Muscle of leg (tissue), 3 donors: ENCODE measurements at regions not wholly inside any gene's neighbourhood (a gene's known extent, or its start where the extent isn't known, plus 50 kb on each side); places are given as distances from the start of the nearest gene placed in this dataset.

ENCODE experiments used
- DNase-seq: peaks from one replicate; pipeline ENCODE4 v3.0.0; 2013
- H3K27ac ChIP-seq: one replicate; pipeline ENCODE4 v1.5.1; 2013; ENCODE audit warnings: mild to moderate bottlenecking, low read length, control low read depth
- H3K27me3 ChIP-seq: one replicate; pipeline ENCODE4 v1.6.1; 2013; ENCODE audit warnings: low read length; ENCODE audit not compliant: control insufficient read depth, insufficient read depth
- H3K36me3 ChIP-seq: one replicate; pipeline ENCODE4 v1.6.1; 2013; ENCODE audit warnings: low read length; ENCODE audit not compliant: control insufficient read depth, insufficient read depth
- H3K4me1 ChIP-seq: one replicate; pipeline ENCODE4 v1.6.1; 2013; ENCODE audit warnings: low read length; ENCODE audit not compliant: control insufficient read depth, insufficient read depth
- H3K4me3 ChIP-seq: one replicate; pipeline ENCODE4 v1.5.1; 2013; ENCODE audit warnings: low read length, control low read depth
- H3K9me3 ChIP-seq: replicated peaks from 2 replicates; pipeline ENCODE4 v1.6.1; 2013; ENCODE audit warnings: low read depth, low read length; ENCODE audit not compliant: control insufficient read depth
- WGBS: methylation state at CpG from one replicate; pipeline ENCODE4 v1.1.5; 2013; ENCODE audit warnings: missing lambda C conversion rate; ENCODE audit not compliant: insufficient coverage; 5-methylcytosine and 5-hydroxymethylcytosine counted together

GRCh38 chr6:106772270-106773142 lies 143.1 kb downstream of the QRSL1 start:
- H3K4me3 ChIP-seq = no peak overlapping the region
- H3K9me3 ChIP-seq = peaks cover 12% of the 10 kb centered on the region
- peak; percentile 77 for DNase-seq
- peaks cover 16% of the 10 kb centered on the region for H3K4me1 ChIP-seq
- peak overlapping the region; percentile 42 for H3K27ac ChIP-seq
- no peaks in the 10 kb centered on the region for H3K36me3 ChIP-seq
- WGBS = 74% methylated on average over 3 of the region's 7 CpGs
- H3K27me3 ChIP-seq = no peaks in the 10 kb centered on the region

GRCh38 chr6:106771822-106772221 lies 142.4 kb downstream of the QRSL1 start:
- Histone ChIP-seq H3K4me1 (peaks cover 16% of the 10 kb centered on the region), H3K27me3 (no peaks in the 10 kb centered on the region), H3K9me3 (peaks cover 12% of the 10 kb centered on the region), H3K27ac (no peak overlapping the region), H3K4me3 (no peak overlapping the region), H3K36me3 (no peaks in the 10 kb centered on the region)
- DNase-seq = no peak
- WGBS = 77% methylated on average over 3 of the region's 4 CpGs

- H3K27ac ChIP-seq = no peak overlapping the region
- H3K27me3 ChIP-seq = no peaks in the 10 kb centered on the region
- DNase-seq = no peak
- H3K9me3 ChIP-seq = peaks cover 12% of the 10 kb centered on the region
- WGBS = 100% methylated on average over 1 of the region's 1 CpG
- peaks cover 16% of the 10 kb centered on the region for H3K4me1 ChIP-seq
- no peak overlapping the region for H3K4me3 ChIP-seq
- no peaks in the 10 kb centered on the region for H3K36me3 ChIP-seq
These were observed 141.3 kb downstream of the QRSL1 start for GRCh38 chr6:106770663-106771062.

GRCh38 chr6:106770081-106770480 lies 140.7 kb downstream of the QRSL1 start:
- Histone ChIP-seq H3K4me1 (peaks cover 16% of the 10 kb centered on the region), H3K4me3 (no peak overlapping the region), H3K36me3 (no peaks in the 10 kb centered on the region), H3K9me3 (peaks cover 12% of the 10 kb centered on the region), H3K27me3 (no peaks in the 10 kb centered on the region), H3K27ac (no peak overlapping the region)
- DNase-seq = no peak
- WGBS = no CpG with 5 or more reads among the region's 1 CpG

- H3K4me1 ChIP-seq = peaks cover 5% of the 10 kb centered on the region
- WGBS = 100% methylated on average over 1 of the region's 1 CpG
- no peak overlapping the region for H3K4me3 ChIP-seq
- no peak overlapping the region for H3K27ac ChIP-seq
- peaks cover 12% of the 10 kb centered on the region for H3K9me3 ChIP-seq
- H3K36me3 ChIP-seq = no peaks in the 10 kb centered on the region
- H3K27me3 ChIP-seq = no peaks in the 10 kb centered on the region
- no peak for DNase-seq
These were observed 137.9 kb downstream of the QRSL1 start for GRCh38 chr6:106767271-106767670.

GRCh38 chr6:106766201-106766600 lies 136.8 kb downstream of the QRSL1 start:
- Histone ChIP-seq H3K4me1 (no peaks in the 10 kb centered on the region), H3K9me3 (peaks cover 12% of the 10 kb centered on the region), H3K4me3 (no peak overlapping the region), H3K27ac (no peak overlapping the region), H3K36me3 (no peaks in the 10 kb centered on the region), H3K27me3 (no peaks in the 10 kb centered on the region)
- 78% methylated on average over 4 of the region's 4 CpGs for WGBS
- no peak for DNase-seq

GRCh38 chr6:106765496-106765895 lies 136.1 kb downstream of the QRSL1 start:
- no peaks in the 10 kb centered on the region for H3K36me3 ChIP-seq
- H3K4me3 ChIP-seq = no peak overlapping the region
- H3K27ac ChIP-seq = no peak overlapping the region
- H3K9me3 ChIP-seq = peaks cover 7% of the 10 kb centered on the region
- no peak for DNase-seq
- 89% methylated on average over 2 of the region's 2 CpGs for WGBS
- no peaks in the 10 kb centered on the region for H3K27me3 ChIP-seq
- no peaks in the 10 kb centered on the region for H3K4me1 ChIP-seq

- Histone ChIP-seq H3K4me1 (no peaks in the 10 kb centered on the region), H3K36me3 (no peaks in the 10 kb centered on the region), H3K9me3 (no peaks in the 10 kb centered on the region), H3K27ac (no peak overlapping the region), H3K27me3 (no peaks in the 10 kb centered on the region), H3K4me3 (no peak overlapping the region)
- 94% methylated on average over 2 of the region's 2 CpGs for WGBS
- no peak for DNase-seq
These were observed 135.1 kb downstream of the QRSL1 start for GRCh38 chr6:106764353-106764980.

GRCh38 chr6:106763361-106763760 lies 134.0 kb downstream of the QRSL1 start:
- H3K36me3 ChIP-seq = no peaks in the 10 kb centered on the region
- no peaks in the 10 kb centered on the region for H3K9me3 ChIP-seq
- no peaks in the 10 kb centered on the region for H3K27me3 ChIP-seq
- no peak overlapping the region for H3K27ac ChIP-seq
- DNase-seq = no peak
- H3K4me1 ChIP-seq = no peaks in the 10 kb centered on the region
- H3K4me3 ChIP-seq = no peak overlapping the region

GRCh38 chr6:106761160-106761559 lies 131.8 kb downstream of the QRSL1 start:
- no peak for DNase-seq
- Histone ChIP-seq H3K9me3 (no peaks in the 10 kb centered on the region), H3K27ac (no peak overlapping the region), H3K27me3 (no peaks in the 10 kb centered on the region), H3K36me3 (no peaks in the 10 kb centered on the region), H3K4me1 (no peaks in the 10 kb centered on the region), H3K4me3 (no peak overlapping the region)
- WGBS = 73% methylated on average over 2 of the region's 2 CpGs
